ENCODE measurements at regions not wholly inside any gene's neighbourhood (a gene's known extent, or its start where the extent isn't known, plus 50 kb on each side); places are given as distances from the start of the nearest gene placed in this dataset.

DNA sequence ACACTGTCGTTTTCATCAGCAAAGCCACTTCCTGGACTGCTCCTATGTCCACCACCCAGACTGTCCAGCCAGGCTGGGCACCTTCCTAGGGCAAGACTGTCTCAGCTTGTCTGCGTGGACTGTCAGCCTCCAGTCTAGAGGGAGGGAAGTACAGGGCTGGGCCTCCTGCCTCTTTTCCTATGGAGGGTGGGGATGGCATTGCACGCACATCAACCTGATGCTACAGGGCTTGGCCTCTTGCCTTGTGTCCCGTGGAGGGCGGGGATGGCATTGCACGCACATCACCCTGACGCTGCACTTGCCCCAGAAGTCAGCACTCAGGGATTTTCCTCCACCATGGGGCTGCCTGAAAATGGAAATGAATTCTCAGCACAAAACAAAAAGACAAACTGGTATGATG lies 304.2 kb upstream of the CDH4 start:
- no peak overlapping the region for H3K4me3 ChIP-seq (ENCODE audit: low read length)
- H3K9me2 ChIP-seq (replicated peaks; ENCODE audit: insufficient read depth, low read length), result no peaks in the 10 kb centered on the region
- DNase-seq, result no peak
- H3K9me3 ChIP-seq (replicated peaks; ENCODE audit: insufficient read depth, low read length), result no peaks in the 10 kb centered on the region
- H2AFZ ChIP-seq (ENCODE audit: low read length), result no peak overlapping the region
- H3K36me3 ChIP-seq (replicated peaks; ENCODE audit: insufficient read depth, low read length), result no peaks in the 10 kb centered on the region
- no peak overlapping the region for H3K4me2 ChIP-seq (ENCODE audit: low read depth, low read length)
- H3K4me1 ChIP-seq (ENCODE audit: low read length), result no peaks in the 10 kb centered on the region
- H4K20me1 ChIP-seq (ENCODE audit: insufficient read depth, low read length), result no peaks in the 10 kb centered on the region
- no peak overlapping the region for H3K9ac ChIP-seq (ENCODE audit: low read length)
- no peak overlapping the region for H3K27ac ChIP-seq (ENCODE audit: low read length)
- H3K79me2 ChIP-seq (ENCODE audit: low read length), result no peaks in the 10 kb centered on the region
- no peak for TF ChIP-seq EZH2phosphoT487 (IDR thresholded peaks at IDR 0.05; ENCODE audit: low read length)
- no peaks in the 10 kb centered on the region for H3F3A ChIP-seq (ENCODE audit: insufficient read depth, low read length)
- H3K27me3 ChIP-seq (replicated peaks; ENCODE audit: insufficient read depth, low read length), result peaks cover 10% of the 10 kb centered on the region; the same call in 1 of the 2 replicates

DNA sequence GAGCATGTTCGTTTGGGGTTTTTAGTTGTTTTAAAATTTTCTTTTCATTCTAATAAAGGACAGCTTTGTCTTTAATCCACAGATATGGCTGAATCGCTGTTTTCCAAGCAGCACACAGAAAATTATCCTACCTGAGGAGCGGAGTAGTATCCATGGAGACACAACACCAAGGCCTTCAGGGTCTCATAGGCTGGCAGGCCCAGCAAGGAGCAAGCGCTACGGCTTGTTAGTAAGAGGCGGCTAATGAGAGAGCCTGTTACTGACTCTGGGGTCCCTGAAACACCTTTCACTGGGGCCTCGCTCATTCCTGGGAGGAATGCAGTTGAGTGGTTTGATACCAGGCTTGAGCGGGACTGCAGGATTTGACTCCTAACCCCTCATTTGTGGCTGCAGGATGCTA lies 303.8 kb upstream of the CDH4 start:
- H3K4me2 ChIP-seq (ENCODE audit: low read depth, low read length), result no peak overlapping the region
- no peaks in the 10 kb centered on the region for H3K36me3 ChIP-seq (replicated peaks; ENCODE audit: insufficient read depth, low read length)
- no peak overlapping the region for H3K27ac ChIP-seq (ENCODE audit: low read length)
- no peaks in the 10 kb centered on the region for H3K79me2 ChIP-seq (ENCODE audit: low read length)
- no peaks in the 10 kb centered on the region for H3K4me1 ChIP-seq (ENCODE audit: low read length)
- DNase-seq, result no peak
- TF ChIP-seq EZH2 (optimal IDR thresholded peaks at IDR 0.05; ENCODE audit: low read depth, low read length), result no peak
- TF ChIP-seq, protein P1, sequence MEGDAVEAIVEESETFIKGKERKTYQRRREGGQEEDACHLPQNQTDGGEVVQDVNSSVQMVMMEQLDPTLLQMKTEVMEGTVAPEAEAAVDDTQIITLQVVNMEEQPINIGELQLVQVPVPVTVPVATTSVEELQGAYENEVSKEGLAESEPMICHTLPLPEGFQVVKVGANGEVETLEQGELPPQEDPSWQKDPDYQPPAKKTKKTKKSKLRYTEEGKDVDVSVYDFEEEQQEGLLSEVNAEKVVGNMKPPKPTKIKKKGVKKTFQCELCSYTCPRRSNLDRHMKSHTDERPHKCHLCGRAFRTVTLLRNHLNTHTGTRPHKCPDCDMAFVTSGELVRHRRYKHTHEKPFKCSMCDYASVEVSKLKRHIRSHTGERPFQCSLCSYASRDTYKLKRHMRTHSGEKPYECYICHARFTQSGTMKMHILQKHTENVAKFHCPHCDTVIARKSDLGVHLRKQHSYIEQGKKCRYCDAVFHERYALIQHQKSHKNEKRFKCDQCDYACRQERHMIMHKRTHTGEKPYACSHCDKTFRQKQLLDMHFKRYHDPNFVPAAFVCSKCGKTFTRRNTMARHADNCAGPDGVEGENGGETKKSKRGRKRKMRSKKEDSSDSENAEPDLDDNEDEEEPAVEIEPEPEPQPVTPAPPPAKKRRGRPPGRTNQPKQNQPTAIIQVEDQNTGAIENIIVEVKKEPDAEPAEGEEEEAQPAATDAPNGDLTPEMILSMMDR (IDR thresholded peaks at IDR 0.05; ENCODE audit: low read length), result no peak
- TF ChIP-seq EZH2phosphoT487 (IDR thresholded peaks at IDR 0.05; ENCODE audit: low read length), result no peak
- H3K4me3 ChIP-seq (ENCODE audit: low read length), result no peak overlapping the region
- no peak overlapping the region for H3K9ac ChIP-seq (ENCODE audit: low read length)
- no peaks in the 10 kb centered on the region for H4K20me1 ChIP-seq (ENCODE audit: insufficient read depth, low read length)
- H3F3A ChIP-seq (ENCODE audit: insufficient read depth, low read length), result no peaks in the 10 kb centered on the region
- H3K9me3 ChIP-seq (replicated peaks; ENCODE audit: insufficient read depth, low read length), result no peaks in the 10 kb centered on the region
- H2AFZ ChIP-seq (ENCODE audit: low read length), result no peak overlapping the region
- peaks cover 10% of the 10 kb centered on the region; the same call in 1 of the 2 replicates for H3K27me3 ChIP-seq (replicated peaks; ENCODE audit: insufficient read depth, low read length)
- no peaks in the 10 kb centered on the region for H3K9me2 ChIP-seq (replicated peaks; ENCODE audit: insufficient read depth, low read length)

DNA sequence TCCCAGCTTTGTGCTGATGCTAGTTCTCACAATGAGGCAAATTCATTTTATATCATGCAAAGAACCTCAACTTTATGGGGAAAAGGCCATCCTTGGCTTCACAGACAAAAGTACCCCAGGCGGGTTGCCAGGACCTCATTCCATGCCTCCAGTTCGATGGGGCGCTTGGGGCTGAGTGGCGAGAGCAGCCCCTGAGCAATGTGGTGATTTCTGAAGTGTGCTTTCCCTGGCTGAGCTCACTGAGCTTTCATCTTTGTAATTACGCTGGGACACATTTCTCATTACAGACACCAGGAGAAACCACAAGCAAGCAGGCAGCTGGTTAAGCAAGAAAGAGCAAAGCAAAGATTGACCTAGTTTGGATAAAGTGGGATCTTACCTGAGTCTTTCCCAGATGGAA lies 301.5 kb upstream of the CDH4 start:
- no peaks in the 10 kb centered on the region for H4K20me1 ChIP-seq (ENCODE audit: insufficient read depth, low read length)
- H3K9ac ChIP-seq (ENCODE audit: low read length), result no peak overlapping the region
- DNase-seq, result no peak
- H3K27ac ChIP-seq (ENCODE audit: low read length), result no peak overlapping the region
- no peaks in the 10 kb centered on the region for H3K36me3 ChIP-seq (replicated peaks; ENCODE audit: insufficient read depth, low read length)
- H3K9me3 ChIP-seq (replicated peaks; ENCODE audit: insufficient read depth, low read length), result no peaks in the 10 kb centered on the region
- no peaks in the 10 kb centered on the region for H3F3A ChIP-seq (ENCODE audit: insufficient read depth, low read length)
- TF ChIP-seq EZH2phosphoT487 (IDR thresholded peaks at IDR 0.05; ENCODE audit: low read length), result no peak
- TF ChIP-seq, protein P1 (IDR thresholded peaks at IDR 0.05; ENCODE audit: low read length), result no peak
- TF ChIP-seq EZH2 (optimal IDR thresholded peaks at IDR 0.05; ENCODE audit: low read depth, low read length), result no peak
- peaks cover 10% of the 10 kb centered on the region; the same call in 1 of the 2 replicates for H3K27me3 ChIP-seq (replicated peaks; ENCODE audit: insufficient read depth, low read length)
- H2AFZ ChIP-seq (ENCODE audit: low read length), result no peak overlapping the region
- no peak overlapping the region for H3K4me2 ChIP-seq (ENCODE audit: low read depth, low read length)
- H3K4me3 ChIP-seq (ENCODE audit: low read length), result no peak overlapping the region
- no peaks in the 10 kb centered on the region for H3K9me2 ChIP-seq (replicated peaks; ENCODE audit: insufficient read depth, low read length)
- no peaks in the 10 kb centered on the region for H3K79me2 ChIP-seq (ENCODE audit: low read length)
- H3K4me1 ChIP-seq (ENCODE audit: low read length), result no peaks in the 10 kb centered on the region

DNA sequence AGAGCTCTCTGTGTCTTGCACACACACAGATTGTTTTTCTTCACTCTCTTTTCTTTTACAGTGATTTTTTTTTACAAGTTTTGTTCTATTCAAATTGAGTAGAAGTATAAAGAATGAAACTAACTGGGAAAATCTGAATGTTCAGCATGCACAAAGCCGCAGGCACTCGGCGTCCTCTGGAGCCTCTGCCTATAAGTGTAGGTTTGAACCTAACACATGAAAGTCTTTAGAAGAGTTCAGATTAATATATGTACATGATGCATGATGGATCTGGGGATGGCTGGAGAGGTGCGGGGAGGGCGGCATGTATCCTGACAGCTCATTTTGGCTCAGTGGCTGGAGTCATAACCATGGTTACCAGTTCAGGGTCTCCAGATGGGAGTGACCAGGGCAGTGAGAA lies 301.1 kb upstream of the CDH4 start:
- Histone ChIP-seq H3K27ac (ENCODE audit: low read length) (no peak overlapping the region), H3K79me2 (ENCODE audit: low read length) (no peaks in the 10 kb centered on the region), H3K27me3 (replicated peaks; ENCODE audit: insufficient read depth, low read length) (peaks cover 10% of the 10 kb centered on the region; the same call in 1 of the 2 replicates)

More for the DNA sequence above, 301.1 kb upstream of the CDH4 start:
- Histone ChIP-seq H4K20me1 (ENCODE audit: insufficient read depth, low read length) (no peaks in the 10 kb centered on the region), H3K4me3 (ENCODE audit: low read length) (no peak overlapping the region), H3K36me3 (replicated peaks; ENCODE audit: insufficient read depth, low read length) (no peaks in the 10 kb centered on the region), H3K9me2 (replicated peaks; ENCODE audit: insufficient read depth, low read length) (no peaks in the 10 kb centered on the region), H3K9ac (ENCODE audit: low read length) (no peak overlapping the region), H3K4me1 (ENCODE audit: low read length) (no peaks in the 10 kb centered on the region), H3K9me3 (replicated peaks; ENCODE audit: insufficient read depth, low read length) (no peaks in the 10 kb centered on the region), H3K4me2 (ENCODE audit: low read depth, low read length) (no peak overlapping the region), H3F3A (ENCODE audit: insufficient read depth, low read length) (no peaks in the 10 kb centered on the region), H2AFZ (ENCODE audit: low read length) (no peak overlapping the region)
- TF ChIP-seq EZH2 (optimal IDR thresholded peaks at IDR 0.05; ENCODE audit: low read depth, low read length), result no peak
- TF ChIP-seq, protein P1 (IDR thresholded peaks at IDR 0.05; ENCODE audit: low read length), result no peak
- TF ChIP-seq EZH2phosphoT487 (IDR thresholded peaks at IDR 0.05; ENCODE audit: low read length), result no peak
- DNase-seq, result no peak
